ENCODE measurements at regions not wholly inside any gene's neighbourhood (a gene's known extent, or its start where the extent isn't known, plus 50 kb on each side); places are given as distances from the start of the nearest gene placed in this dataset.
"Not testable (repeated sequence)": the region's sequence is repeated elsewhere in the genome, so short reads cannot be mapped to it uniquely, and the experiment has no call there.

DNA sequence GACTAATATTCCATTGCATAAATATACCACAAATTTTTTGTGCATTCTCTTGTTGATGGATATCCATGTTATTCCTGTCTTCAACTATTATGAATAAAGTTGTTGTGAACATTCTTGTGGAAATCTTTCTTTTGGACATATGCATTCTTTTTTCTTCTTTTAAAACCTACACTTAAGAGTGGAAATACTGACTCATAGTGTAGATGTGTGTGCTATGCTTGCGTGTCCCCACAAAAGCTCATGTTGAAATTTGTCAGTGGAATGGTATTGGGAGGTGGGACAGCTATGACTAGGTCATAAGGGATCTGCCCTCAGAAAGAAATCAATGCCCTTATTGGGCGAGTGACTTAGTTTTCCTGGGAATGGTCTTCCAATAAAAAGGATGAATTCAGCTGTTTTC is 203.6 kb upstream of the PRSS58 start:
- DNase-seq, result no peak

GRCh38 chr7:142460402-142461117 is 202.7 kb upstream of the PRSS58 start:
- DNase-seq, result no peak

DNA sequence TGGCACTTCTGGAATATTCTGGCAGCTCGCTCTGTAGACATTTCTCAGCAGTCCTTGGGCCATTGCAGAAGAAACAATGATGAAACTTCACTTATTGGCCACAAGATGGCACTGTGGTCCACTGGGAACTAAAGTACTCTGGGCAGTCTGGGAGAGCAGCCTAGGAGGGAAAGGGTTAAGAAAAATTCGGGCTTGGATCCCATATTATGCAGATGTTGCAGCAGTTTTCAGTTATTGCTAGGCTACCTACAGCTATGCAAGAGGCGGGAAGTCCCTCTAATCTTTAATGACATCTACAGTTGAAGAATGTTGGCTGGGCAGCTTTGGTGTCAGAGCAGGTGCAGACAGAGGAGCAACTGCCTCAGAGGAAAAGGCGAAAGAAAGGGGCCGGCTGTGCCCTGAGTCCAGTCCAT is 201.7 kb upstream of the PRSS58 start:
- DNase-seq, result peak; percentile 12 to 63

GRCh38 chr7:142457146-142457703 is 199.4 kb upstream of the PRSS58 start:
- DNase-seq, result no peak

- no peak for DNase-seq
Observed at GRCh38 chr7:142455392-142455791, 197.5 kb upstream of the PRSS58 start.

DNA sequence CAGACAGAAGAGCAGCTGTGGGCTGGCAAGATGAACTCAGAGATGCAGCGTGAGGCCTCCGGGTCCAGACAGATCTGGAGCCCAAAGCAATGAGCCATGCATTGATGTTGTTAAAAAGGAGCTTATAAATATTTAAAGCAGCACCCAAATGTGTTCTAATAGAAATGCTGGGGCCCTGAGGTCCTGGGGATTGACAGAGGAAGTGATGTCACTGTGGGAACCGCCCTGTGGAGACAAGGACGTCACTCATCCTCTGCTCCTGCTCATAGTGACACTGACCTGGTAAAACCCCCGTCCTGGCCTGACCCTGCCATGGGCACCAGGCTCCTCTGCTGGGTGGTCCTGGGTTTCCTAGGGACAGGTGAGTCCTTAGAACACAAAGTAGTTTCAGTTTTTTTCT is 197.0 kb upstream of the PRSS58 start:
- DNase-seq, result no peak

DNA sequence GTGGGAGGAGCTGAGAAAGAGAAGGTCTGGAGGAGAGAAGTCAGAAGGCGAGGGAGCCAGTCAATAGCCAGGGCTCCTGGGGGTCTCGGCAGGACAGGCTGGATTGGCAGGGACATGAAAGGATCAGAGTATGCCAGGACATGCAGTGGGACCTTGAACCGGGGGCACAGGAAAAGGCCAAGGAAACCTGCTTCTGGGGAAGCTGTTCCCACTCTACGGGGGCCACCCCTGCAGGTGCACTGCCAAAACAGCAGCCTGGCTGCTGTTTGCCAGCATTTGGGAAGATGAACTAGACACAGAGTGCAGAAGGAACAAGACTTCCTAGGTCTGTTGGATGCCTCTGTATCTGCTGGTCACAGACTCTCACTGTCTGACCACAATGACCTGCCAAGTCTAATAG is 194.9 kb upstream of the PRSS58 start:
- no peak for DNase-seq

DNA sequence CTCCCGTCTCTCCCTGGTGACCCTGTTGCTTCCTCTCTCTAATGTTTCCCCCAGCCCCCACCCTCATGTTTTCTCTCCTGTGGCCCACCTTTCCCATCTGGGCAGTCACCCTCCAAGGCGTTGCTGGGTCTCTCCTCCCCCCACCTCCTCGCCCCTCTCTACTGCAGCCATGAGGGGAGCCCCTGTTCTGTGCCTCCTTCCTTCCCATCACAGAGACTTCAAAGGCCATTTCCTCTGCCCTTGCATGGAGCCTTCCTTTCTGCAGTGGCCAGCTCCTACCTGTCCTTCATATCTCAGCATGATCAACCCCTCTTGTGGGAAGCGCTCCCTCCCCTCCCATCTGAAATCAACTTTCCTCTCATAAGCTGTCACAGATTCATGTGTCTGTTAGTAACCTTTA is 194.0 kb upstream of the PRSS58 start:
- no peak for DNase-seq

DNA sequence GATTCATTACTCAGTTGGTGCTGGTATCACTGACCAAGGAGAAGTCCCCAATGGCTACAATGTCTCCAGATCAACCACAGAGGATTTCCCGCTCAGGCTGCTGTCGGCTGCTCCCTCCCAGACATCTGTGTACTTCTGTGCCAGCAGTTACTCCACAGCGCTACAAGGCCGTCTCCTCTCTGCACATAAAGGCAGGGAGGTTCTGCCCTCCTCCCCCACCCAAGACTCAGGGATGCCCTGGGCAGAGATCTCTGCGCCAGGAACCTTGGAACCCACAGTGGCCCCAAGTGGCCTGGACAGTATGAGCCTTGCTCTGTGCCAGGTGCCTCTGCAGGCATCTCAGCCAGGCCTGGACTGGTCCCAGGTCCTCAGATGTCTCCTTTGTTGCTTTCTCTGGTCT is 193.4 kb upstream of the PRSS58 start:
- DNase-seq, result no peak

DNA sequence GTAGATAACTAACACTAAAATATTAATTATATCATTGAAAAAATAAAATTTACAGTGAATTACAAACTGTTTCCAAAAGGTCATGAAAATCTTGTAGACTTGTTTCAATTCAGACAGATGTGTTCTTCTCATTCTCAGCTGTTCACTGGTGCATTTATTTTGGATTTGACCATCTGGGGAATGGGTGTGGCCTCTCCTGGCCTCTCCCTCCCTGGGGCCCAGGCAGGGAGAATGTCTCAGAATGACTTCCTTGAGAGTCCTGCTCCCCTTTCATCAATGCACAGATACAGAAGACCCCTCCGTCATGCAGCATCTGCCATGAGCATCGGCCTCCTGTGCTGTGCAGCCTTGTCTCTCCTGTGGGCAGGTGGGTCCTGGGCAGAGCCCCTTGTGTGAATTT is 192.8 kb upstream of the PRSS58 start:
- no peak for DNase-seq

DNA sequence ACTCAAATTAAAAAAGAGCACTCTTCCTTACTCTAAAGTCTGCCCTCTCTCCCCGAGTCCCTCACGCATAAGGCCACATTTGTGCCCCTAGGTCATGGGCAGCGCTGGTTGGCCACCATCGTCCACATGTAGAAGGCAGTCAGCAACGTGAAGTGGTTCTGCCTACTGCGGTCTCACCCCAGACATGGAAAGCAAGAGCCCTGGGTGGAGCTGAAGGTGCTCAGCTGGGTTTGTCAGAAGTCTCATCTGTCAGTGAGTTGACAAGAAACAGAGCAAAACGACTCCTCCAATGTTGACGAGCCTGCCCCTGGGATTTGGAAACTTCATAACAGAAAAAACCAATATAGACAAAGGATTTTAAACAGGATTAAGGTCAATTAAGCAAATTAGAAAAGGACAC is 192.3 kb upstream of the PRSS58 start:
- DNase-seq, result no peak

- DNase-seq, result not testable (repeated sequence)
Observed at GRCh38 chr7:142448857-142449256, 191.0 kb upstream of the PRSS58 start.

DNA sequence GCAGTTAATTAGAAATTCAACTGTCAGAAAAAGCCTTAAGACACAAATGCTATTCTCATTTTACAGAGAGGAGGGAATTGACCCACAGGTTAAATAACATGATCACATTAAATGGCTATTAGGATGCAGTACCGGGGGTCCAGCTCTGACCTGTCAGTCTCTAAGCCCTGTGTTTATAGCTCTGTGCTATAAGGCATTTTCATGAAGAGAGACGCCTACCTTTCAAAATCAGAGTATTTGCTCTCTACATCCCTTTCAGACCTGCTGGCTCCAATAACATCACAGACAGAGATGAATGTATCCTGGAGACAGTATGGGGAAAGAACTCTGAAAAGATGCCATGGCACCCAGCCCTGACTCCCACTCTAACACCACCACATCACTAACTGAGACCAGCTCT is 189.9 kb upstream of the PRSS58 start:
- DNase-seq, result no peak

DNA sequence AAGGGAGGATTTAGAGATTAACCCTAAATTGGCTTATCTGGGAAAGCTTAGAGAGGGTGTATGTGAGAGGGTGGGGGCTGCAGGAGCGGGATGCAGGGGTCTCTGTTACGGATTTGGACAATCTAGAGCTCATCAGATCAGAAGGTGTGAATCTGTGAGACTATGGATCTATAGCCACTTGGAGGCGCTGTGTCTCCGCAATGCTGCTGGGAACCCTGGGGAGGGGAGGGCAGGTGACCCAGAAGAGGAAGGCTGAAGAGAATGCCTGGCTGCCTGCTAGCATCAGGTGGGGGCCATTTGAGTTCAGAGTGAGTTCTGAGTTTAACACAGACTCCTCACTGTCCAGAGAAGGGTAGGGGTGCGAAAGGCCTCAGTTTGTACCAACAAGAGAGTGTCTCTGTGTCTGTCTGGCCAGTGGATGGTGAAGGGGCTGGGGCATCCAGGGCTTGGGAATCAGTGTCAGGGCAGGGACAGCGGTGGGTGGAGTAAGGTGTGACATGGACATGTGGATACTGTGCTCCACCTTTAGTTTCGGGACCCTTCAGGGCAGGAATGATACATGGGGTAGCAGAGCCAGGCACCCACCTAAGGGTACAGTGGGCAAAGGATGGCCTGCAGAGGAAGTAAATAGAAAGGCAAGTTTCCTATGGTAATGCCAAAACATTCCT is 187.3 kb upstream of the PRSS58 start:
- no peak for DNase-seq

DNA sequence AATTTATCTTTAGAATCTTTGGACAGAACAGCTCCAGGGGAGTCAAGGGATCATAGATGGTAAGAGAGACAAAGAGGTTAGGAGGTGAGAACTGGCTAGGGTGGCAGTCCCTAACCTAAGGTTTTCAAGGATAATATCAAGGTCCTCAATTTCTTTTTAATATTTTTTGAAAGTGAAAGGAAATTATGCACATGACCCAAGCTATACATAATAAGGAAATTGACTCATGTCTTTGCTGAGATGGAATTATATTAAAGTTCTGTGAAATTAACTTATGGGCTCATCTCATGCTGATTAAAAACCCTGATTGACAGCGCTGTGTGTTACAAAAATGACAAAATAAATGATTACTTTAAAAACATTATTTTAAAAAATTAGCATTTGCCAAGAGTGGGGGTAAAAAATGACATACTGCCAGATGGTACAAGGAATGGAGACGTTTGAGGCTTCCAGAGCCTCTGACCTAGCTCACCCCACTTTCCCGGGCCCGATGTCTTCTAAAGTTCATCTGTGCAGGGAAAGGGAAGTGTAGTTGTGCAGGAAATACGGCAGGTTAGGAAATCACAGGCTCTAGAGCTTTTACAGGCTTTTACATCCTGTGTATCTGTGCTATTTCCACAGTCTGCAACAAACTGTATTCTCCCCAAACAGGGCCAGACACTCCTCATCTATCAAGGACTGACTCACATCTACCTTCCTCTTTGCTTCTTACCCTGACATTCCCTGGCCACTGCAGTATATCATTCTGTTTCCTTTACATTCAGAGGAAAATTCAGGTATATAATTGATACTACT is 185.6 kb upstream of the PRSS58 start:
- no peak for DNase-seq

DNA sequence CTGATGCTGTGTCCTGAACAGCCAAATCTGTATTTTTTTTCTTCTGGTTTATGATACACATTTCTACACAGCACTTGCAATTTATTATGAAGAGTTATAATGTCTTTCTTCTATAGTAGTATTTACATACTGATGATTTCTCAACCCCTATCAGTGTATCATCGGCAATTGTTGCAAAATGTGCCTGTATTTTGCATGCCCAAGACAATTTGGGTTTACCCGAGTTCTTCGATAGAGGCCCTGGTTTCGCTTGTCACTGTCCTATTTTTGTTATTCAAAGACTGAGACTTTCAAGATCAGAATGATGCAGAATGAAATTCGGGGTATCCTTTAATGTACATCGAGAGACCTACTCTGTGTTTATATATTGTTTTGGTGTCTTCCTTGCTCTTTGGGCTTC is 184.5 kb upstream of the PRSS58 start:
- DNase-seq, result no peak

DNA sequence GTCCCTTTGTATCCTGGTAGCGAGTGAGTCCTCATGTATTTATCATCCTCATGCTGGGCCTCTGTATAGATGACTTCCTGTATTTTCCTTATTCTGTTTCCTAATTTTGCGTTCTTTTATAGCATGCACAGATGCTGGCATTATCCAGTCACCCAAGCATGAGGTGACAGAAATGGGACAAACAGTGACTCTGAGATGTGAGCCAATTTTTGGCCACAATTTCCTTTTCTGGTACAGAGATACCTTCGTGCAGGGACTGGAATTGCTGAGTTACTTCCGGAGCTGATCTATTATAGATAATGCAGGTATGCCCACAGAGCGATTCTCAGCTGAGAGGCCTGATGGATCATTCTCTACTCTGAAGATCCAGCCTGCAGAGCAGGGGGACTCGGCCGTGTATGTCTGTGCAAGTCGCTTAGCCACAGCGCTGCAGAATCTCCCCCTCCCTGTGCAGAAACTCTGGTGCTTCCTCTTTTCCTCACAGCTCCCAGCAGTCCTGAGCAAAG is 183.1 kb upstream of the PRSS58 start:
- no peak for DNase-seq

DNA sequence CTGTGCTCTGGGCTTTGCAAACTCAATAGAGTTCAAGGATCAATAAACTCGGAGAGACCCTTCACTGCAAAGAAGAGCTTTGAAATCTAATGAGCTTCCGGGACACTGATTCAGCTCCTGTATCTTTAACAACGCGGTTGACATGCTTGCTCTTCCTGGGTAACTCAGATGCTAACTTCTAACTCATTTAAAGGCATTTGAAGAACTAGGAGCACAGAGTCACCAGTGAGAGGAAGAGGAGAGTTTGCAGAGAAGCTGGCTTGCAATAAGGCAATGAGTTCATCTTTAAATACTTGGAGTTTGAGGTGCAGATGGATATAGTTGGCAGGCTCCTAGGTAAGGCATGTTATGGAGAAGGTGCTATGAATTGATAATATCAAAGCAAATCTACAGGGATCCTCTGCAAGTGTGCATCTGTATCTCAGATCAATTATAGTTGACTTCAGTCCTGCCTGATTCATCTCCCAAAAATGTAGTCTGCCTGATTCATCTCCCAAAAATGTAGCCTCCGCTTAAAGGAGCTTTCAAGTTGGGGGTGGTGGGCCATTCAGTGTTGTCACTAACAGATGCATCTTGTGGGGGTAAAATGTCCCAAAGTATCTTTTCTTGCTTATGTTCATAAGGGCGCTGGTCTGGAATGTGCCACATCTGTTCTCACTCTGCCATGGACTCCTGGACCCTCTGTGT is 182.5 kb upstream of the PRSS58 start:
- no peak for DNase-seq

- DNase-seq, result no peak
Observed at GRCh38 chr7:142439739-142440138, 181.9 kb upstream of the PRSS58 start.

- no peak for DNase-seq
Observed at GRCh38 chr7:142438923-142439515, 181.2 kb upstream of the PRSS58 start.

GRCh38 chr7:142438235-142438922 is 180.5 kb upstream of the PRSS58 start:
- peak in 1 of 2 donors; percentile 24 for DNase-seq

DNA sequence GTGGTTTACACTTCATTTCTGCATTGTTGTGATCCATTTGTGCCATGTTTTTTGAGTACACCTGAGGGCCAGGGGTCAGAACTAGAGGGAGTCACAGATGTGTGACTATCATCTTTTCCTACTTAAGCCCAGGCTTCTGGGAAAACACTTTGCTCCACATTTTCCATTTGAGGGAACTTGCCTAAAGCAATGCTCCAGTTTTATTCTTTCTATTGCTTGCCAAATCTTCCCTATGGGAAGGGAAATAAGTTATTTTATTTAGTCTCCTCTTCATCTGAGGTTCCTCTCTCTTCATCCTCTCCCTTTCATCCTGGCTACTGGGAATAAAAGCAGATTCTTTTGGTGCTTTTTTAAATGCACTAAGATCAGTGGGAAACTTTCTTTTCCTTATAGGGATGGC is 179.9 kb upstream of the PRSS58 start:
- no peak for DNase-seq

Data from hippocampal formation (tissue), 2 donors.